Subcutaneous abdominal adipose tissue (tissue), 5 donors: ENCODE measurements at regions not wholly inside any gene's neighbourhood (a gene's known extent, or its start where the extent isn't known, plus 50 kb on each side); places are given as distances from the start of the nearest gene placed in this dataset.

Experiments used
- H3K27ac ChIP-seq: one replicate; pipeline ENCODE4 v1.7.0; 2013; ENCODE audit warnings: low read depth, mild to moderate bottlenecking, inconsistent platforms, low read length, moderate library complexity
- H3K27me3 ChIP-seq, 5 donors: one replicate each; pipeline ENCODE4 v1.7.0; 2013; ENCODE audit warnings: low read length in 5 of 5, inconsistent platforms in 1 of 5; ENCODE audit not compliant: control insufficient read depth in 5 of 5, insufficient read depth in 4 of 5
- H3K36me3 ChIP-seq, 5 donors: one replicate each; pipeline ENCODE4 v1.7.0; 2013; ENCODE audit warnings: low read length in 5 of 5; ENCODE audit not compliant: control insufficient read depth in 5 of 5, insufficient read depth in 5 of 5
- H3K4me1 ChIP-seq, 5 donors: one replicate each; pipeline ENCODE4 v1.7.0; 2013; ENCODE audit warnings: low read length in 5 of 5, mild to moderate bottlenecking in 3 of 5, moderate library complexity in 1 of 5; ENCODE audit not compliant: control insufficient read depth in 5 of 5, insufficient read depth in 5 of 5
- H3K4me3 ChIP-seq, 5 donors: one replicate each; pipeline ENCODE4 v1.7.0; 2013; ENCODE audit warnings: low read length in 5 of 5, low read depth in 1 of 5
- H3K9ac ChIP-seq, 5 donors: one replicate each; pipeline ENCODE4 v1.7.0; 2013; ENCODE audit warnings: low read length in 5 of 5, mild to moderate bottlenecking in 4 of 5, moderate library complexity in 3 of 5
- H3K9me3 ChIP-seq, 5 donors: one replicate each; pipeline ENCODE4 v1.7.0; 2013; ENCODE audit warnings: low read length in 5 of 5; ENCODE audit not compliant: control insufficient read depth in 5 of 5
- donor health status: healthy.
- donor health status: healthy.
- donor health status: healthy.
- donor health status: healthy.
- donor health status: healthy.

DNA sequence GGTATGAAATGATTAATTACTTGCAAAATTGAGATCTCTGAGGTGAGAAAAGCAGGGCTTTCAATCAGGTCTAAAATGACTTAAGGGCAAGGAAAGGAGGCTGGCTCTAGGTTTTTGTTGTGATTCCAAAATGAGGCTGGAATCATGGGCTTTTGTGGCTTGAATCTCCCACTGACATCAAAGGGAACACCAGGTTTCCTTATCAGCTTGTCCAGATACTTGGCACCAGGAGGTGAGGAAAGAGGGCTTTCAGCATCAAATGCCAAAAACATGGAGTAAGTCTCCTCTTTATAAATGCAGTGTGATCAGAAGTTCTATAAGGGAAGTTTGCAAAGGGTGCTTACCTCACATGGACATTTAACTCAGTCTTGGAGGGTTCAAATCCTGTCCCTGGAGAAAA is 402.3 kb downstream of the NDFIP2 start:
- Histone ChIP-seq H3K4me3 (no peak overlapping the region), H3K27me3 (no peaks in the 10 kb centered on the region), H3K9ac (no peak overlapping the region), H3K4me1 (no peaks in the 10 kb centered on the region), H3K9me3 (no peaks in the 10 kb centered on the region), H3K36me3 (no peaks in the 10 kb centered on the region), H3K27ac (no peak overlapping the region)

DNA sequence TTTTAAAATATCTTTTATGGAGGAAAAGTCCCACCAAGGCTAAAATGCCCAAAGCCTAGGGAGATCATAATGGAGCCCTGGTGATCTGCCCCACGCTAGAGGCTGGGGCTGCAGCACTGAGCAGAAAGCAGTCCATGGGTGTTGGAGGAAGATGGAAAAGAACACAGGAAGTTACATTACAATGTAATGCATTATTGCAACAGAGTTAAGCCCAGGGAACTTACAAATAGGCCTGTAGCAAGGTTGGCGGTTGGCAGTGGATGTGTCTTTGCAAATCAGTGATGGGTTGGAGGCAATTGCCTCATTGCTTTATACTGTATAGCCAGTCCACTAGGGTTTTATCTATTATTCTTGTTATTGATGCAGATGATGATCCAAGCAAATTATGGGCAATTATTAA is 399.9 kb downstream of the NDFIP2 start:
- Histone ChIP-seq H3K9me3 (peaks cover 0 to 6% (median 4%) of the 10 kb centered on the region in 5 donors), H3K4me3 (no peak overlapping the region), H3K27ac (no peak overlapping the region), H3K27me3 (no peaks in the 10 kb centered on the region), H3K4me1 (no peaks in the 10 kb centered on the region), H3K9ac (no peak overlapping the region), H3K36me3 (no peaks in the 10 kb centered on the region)

DNA sequence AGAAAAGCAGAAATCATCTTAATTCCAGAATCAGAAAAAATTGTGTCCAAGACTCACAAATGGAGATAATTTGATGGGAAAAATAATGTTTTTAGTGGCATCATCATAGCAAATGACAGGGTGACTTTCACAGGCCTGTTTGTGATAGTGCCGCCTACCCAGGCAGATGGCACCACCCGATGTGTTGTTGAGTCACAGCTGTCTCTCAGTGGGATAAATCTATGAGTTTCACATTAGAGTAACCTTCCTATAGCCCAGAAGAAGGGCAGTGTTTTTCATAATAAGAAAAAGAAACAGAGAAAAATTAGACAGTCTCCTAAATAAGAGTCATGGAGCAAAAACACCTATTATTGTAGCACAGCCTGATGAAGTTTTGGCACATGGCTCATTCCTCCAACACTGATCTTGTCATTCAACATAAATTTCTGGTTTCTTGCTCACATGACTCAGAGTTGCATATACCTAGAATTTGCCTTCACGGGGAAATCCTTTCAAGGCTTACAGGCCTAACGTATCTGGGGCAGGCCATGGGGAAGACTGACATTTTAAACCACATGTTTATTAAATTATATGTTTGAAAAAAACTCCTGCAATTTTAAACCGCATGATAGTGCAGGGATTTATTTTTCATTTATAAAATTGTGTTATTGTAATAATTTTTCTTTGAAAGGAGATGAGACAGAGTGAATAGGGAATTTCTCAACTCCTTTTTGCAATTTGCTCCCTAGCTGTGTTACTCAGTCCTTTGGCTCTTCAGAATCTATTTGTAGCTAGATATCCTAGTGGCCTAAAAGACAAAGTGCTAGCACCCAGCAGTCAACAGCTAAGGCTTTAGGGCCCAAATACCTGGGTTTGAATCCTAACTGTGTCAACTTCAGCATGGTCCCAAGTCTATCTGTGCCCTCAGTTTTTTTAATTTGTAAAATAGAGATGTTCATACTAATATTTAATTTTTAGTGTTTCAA is 393.7 kb downstream of the NDFIP2 start:
- H3K27me3 ChIP-seq, result no peaks in the 10 kb centered on the region
- H3K4me3 ChIP-seq, result no peak overlapping the region
- H3K9ac ChIP-seq, result no peak overlapping the region
- H3K4me1 ChIP-seq, result no peaks in the 10 kb centered on the region
- no peak overlapping the region for H3K27ac ChIP-seq
- H3K36me3 ChIP-seq, result no peaks in the 10 kb centered on the region
- H3K9me3 ChIP-seq, result peaks cover 0 to 6% (median 4%) of the 10 kb centered on the region in 5 donors

DNA sequence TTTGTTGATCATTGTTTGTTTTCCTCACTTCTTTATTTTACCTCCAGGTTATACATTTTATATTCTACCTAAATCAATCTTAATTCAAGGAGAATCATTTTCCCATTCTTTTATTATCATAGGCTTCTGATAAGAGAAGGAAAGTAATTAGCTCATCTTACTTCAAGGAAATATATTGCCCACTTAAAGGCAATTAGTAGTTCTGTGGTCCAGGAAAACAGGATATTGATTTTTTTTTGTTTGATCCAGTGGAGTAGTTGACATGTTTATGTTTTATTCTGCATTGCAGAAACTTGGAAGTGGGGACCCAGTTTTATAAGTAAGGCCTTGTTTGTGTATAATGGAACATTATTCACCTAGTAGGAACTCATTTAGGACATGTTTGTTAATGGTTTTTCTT is 390.6 kb downstream of the NDFIP2 start:
- peaks cover 0 to 4% (median 1%) of the 10 kb centered on the region in 5 donors for H3K9me3 ChIP-seq
- no peaks in the 10 kb centered on the region for H3K27me3 ChIP-seq
- no peak overlapping the region for H3K4me3 ChIP-seq
- no peak overlapping the region for H3K9ac ChIP-seq
- H3K27ac ChIP-seq, result no peak overlapping the region
- H3K4me1 ChIP-seq, result no peaks in the 10 kb centered on the region
- H3K36me3 ChIP-seq, result no peaks in the 10 kb centered on the region

DNA sequence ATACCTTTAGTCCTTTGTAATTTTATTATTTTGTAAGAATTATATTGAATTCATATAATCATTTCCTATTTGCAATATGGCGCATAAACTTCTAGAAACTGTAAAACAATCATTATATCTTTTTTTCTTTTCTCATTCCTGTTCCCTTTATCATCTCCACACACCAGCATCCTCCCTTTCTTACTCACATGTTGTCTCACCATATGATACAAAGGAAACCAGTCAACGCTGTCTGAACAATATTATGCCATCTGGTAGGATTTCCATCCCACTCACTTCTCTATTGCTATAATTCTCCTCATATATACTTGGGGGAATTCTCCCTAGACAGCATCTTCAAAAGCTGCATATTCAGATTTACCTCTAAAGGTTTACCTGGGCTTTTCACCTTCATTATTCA is 389.8 kb downstream of the NDFIP2 start:
- no peak overlapping the region for H3K4me3 ChIP-seq
- H3K36me3 ChIP-seq, result no peaks in the 10 kb centered on the region
- H3K9me3 ChIP-seq, result no peaks in the 10 kb centered on the region
- no peak overlapping the region for H3K9ac ChIP-seq
- H3K27me3 ChIP-seq, result no peaks in the 10 kb centered on the region
- no peaks in the 10 kb centered on the region for H3K4me1 ChIP-seq
- no peak overlapping the region for H3K27ac ChIP-seq

DNA sequence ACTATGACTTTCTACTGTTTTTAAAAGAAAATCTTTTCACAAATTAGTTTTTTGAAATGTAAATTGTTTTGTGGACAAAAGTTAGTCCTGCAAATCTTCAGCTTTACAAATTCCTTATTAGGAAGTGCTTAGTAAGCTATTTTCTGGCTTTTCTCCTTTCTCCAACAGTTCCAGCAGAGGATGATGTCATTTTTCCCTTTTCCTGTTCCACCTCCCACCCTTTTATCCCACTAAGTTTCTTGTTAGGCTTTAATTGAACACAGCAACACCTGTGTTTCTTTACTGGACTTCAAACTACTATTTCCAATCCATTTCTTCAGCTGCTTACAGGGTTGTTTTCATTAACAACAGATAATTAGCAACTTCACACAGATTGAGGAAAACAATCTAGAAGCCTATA is 389.2 kb downstream of the NDFIP2 start:
- H3K4me3 ChIP-seq, result no peak overlapping the region
- no peaks in the 10 kb centered on the region for H3K36me3 ChIP-seq
- H3K9ac ChIP-seq, result no peak overlapping the region
- H3K27me3 ChIP-seq, result no peaks in the 10 kb centered on the region
- H3K4me1 ChIP-seq, result no peaks in the 10 kb centered on the region
- H3K9me3 ChIP-seq, result no peaks in the 10 kb centered on the region
- no peak overlapping the region for H3K27ac ChIP-seq

DNA sequence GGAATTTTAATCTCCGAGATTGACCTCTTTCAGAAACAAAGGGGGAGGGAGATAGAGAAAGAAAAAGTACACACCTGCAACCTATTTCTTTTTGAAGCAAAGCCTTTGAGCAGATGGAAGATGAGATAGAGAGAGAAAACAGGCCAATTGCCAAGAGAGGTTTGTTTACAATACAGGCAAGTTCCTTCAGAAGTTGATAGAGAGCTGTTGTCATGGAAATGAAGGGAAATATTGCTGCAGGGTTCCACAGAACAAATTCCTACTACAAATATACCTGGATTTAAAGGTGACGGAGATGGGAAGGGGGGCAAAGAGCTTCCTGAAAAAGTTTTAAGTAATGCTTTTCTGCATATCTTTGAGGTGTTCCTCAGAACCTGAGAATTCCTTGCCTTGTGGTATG is 388.4 kb downstream of the NDFIP2 start:
- Histone ChIP-seq H3K27me3 (no peaks in the 10 kb centered on the region), H3K4me3 (no peak overlapping the region), H3K36me3 (no peaks in the 10 kb centered on the region), H3K9me3 (no peaks in the 10 kb centered on the region), H3K4me1 (no peaks in the 10 kb centered on the region), H3K27ac (no peak overlapping the region), H3K9ac (no peak overlapping the region)

DNA sequence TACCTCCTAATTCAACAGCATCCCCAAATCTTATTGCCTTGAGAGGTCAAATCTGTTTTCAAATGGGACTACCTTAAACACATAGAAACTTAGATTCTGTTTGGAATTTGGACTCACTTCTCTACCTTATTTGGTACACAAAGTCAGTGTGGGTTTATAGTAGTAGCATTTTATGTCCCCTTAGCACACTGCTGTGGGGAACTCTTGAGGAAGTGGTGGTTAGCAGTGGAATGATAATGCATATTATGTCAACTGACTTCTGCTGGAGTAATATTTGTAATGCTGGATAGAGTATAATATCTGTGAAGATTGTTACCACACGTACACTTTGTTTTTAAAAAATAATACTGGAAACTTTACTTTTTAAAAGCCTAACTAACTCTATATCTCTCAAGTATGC is 386.3 kb downstream of the NDFIP2 start:
- H3K36me3 ChIP-seq, result no peaks in the 10 kb centered on the region
- no peaks in the 10 kb centered on the region for H3K4me1 ChIP-seq
- no peaks in the 10 kb centered on the region for H3K9me3 ChIP-seq
- H3K27me3 ChIP-seq, result no peaks in the 10 kb centered on the region
- H3K27ac ChIP-seq, result no peak overlapping the region
- H3K9ac ChIP-seq, result no peak overlapping the region
- H3K4me3 ChIP-seq, result no peak overlapping the region

DNA sequence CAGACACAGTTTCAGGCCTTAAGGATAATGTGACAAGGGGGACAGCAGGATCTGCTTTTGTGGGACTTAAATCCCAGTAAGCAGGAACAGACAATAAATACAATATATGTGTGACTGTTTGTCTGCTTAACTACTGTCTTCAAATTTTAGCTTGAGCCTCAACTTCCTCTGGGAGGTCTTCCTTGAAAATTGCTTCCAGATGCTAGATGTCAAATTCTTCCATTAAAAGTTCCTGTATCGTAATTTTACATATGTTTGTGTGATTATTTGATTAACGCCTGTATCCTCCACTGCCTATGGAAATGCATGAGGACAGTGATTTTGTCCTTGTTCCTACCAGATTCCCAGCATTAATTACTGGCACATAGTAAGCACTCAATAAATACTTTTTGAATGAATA is 385.5 kb downstream of the NDFIP2 start:
- no peak overlapping the region for H3K27ac ChIP-seq
- H3K9ac ChIP-seq, result no peak overlapping the region
- no peaks in the 10 kb centered on the region for H3K4me1 ChIP-seq
- no peaks in the 10 kb centered on the region for H3K9me3 ChIP-seq
- H3K36me3 ChIP-seq, result no peaks in the 10 kb centered on the region
- no peak overlapping the region for H3K4me3 ChIP-seq
- no peaks in the 10 kb centered on the region for H3K27me3 ChIP-seq

DNA sequence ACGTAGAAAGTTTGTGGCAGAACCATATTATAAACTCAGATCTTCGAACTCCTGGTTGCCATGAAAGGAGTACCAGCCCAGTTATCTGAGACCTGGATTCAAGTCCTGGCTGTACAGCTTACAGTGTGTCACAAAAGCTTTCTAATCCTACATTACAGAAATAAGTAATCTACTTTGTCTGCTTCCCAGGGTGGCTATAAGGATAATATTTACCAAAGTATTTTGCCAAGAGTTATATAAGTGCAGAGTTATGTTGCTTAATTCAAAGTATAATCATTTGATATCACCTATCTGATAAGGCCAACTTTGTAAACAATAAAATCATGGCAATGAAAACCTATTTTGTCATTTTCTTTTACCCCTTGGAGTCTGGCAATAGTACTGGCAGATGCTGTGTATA is 381.6 kb downstream of the NDFIP2 start:
- Histone ChIP-seq H3K9ac (no peak overlapping the region), H3K4me3 (no peak overlapping the region), H3K4me1 (no peaks in the 10 kb centered on the region), H3K9me3 (no peaks in the 10 kb centered on the region), H3K27me3 (no peaks in the 10 kb centered on the region), H3K36me3 (no peaks in the 10 kb centered on the region), H3K27ac (no peak overlapping the region)
